ENCODE measurements at regions not wholly inside any gene's neighbourhood (a gene's known extent, or its start where the extent isn't known, plus 50 kb on each side); places are given as distances from the start of the nearest gene placed in this dataset.

DNA sequence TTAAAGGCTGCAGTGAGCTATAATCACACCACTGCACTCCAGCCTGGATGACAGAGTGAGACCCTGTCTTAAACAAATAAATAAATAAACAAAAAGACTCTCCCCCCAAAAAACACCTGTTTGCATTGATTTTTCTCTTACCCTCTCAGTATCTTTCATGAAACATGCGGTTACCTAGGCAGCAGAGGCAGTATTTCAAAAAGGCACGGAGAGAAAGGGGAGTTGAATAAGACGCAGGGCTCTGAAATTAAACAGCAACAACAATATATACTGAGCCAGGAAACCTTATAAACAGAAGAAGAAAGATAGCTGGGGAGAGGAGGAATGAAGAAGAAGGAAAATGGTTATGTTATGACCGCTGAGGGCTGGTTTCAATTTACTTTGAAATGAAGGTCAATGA, 277.6 kb downstream of the BTG1 start:
- TF ChIP-seq, protein P1, sequence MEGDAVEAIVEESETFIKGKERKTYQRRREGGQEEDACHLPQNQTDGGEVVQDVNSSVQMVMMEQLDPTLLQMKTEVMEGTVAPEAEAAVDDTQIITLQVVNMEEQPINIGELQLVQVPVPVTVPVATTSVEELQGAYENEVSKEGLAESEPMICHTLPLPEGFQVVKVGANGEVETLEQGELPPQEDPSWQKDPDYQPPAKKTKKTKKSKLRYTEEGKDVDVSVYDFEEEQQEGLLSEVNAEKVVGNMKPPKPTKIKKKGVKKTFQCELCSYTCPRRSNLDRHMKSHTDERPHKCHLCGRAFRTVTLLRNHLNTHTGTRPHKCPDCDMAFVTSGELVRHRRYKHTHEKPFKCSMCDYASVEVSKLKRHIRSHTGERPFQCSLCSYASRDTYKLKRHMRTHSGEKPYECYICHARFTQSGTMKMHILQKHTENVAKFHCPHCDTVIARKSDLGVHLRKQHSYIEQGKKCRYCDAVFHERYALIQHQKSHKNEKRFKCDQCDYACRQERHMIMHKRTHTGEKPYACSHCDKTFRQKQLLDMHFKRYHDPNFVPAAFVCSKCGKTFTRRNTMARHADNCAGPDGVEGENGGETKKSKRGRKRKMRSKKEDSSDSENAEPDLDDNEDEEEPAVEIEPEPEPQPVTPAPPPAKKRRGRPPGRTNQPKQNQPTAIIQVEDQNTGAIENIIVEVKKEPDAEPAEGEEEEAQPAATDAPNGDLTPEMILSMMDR (IDR thresholded peaks at IDR 0.05; ENCODE audit: low read depth, low read length), result no peak
- TF ChIP-seq MAX (IDR thresholded peaks at IDR 0.05; ENCODE audit: low read depth, low read length), result no peak
- no peak for TF ChIP-seq POLR2A (IDR thresholded peaks at IDR 0.05; ENCODE audit: extremely low read depth, insufficient read length)
- TF ChIP-seq MYC (IDR thresholded peaks at IDR 0.05; ENCODE audit: low read depth, low read length), result no peak
